Activated CD4-positive, alpha-beta T cell treated with anti-CD3 and anti-CD28 coated beads, Interleukin-2, amount 10 ng/mL, durations not matched to agents 24 days and 14 days (primary cell): ENCODE measurements at regions not wholly inside any gene's neighbourhood (a gene's known extent, or its start where the extent isn't known, plus 50 kb on each side); places are given as distances from the start of the nearest gene placed in this dataset.

Experiments used
- DNase-seq: peaks from one replicate; pipeline ENCODE4 v3.0.0; 2022
- H3K27ac Mint-ChIP-seq: one replicate; pipeline ENCODE4 v1.8.0; 2022; ENCODE audit warnings: mild to moderate bottlenecking, mixed read lengths
- H3K27me3 Mint-ChIP-seq: one replicate; pipeline ENCODE4 v1.8.0; 2022; ENCODE audit warnings: mixed read lengths
- H3K36me3 Mint-ChIP-seq: one replicate; pipeline ENCODE4 v1.8.0; 2022; ENCODE audit warnings: low read depth, mild to moderate bottlenecking, mixed read lengths
- H3K4me1 Mint-ChIP-seq: one replicate; pipeline ENCODE4 v1.8.0; 2021; ENCODE audit warnings: mixed read lengths
- H3K4me3 Mint-ChIP-seq: one replicate; pipeline ENCODE4 v1.8.0; 2022; ENCODE audit warnings: mild to moderate bottlenecking, moderate library complexity, mixed read lengths
- H3K9me3 Mint-ChIP-seq: one replicate; pipeline ENCODE4 v1.8.0; 2021; ENCODE audit warnings: mixed read lengths
- intact Hi-C: fragments of 100-400 bp; cut with micrococcal nuclease; formaldehyde crosslinking; loops from one replicate; pipeline ENCODE4 v1.15.1; 2023

- Mint-ChIP-seq H3K4me3 (no peak overlapping the region), H3K27ac (no peak overlapping the region), H3K9me3 (no peaks in the 10 kb centered on the region), H3K4me1 (peaks cover 18% of the 10 kb centered on the region), H3K36me3 (no peaks in the 10 kb centered on the region), H3K27me3 (peaks cover 23% of the 10 kb centered on the region)
- intact Hi-C loops = loop anchor here (10.0 kb wide), 1 partner anchor 261 kb away; no protein-coding TSS in a partner anchor
- no peak for DNase-seq
These were observed 147.9 kb upstream of the NCOR2 start for GRCh38 chr12:124715121-124715990.

GRCh38 chr12:124713436-124714082 lies 146.1 kb upstream of the NCOR2 start:
- Mint-ChIP-seq H3K36me3 (no peaks in the 10 kb centered on the region), H3K27me3 (peaks cover 20% of the 10 kb centered on the region), H3K9me3 (no peaks in the 10 kb centered on the region), H3K27ac (peak overlapping the region; percentile 78), H3K4me1 (peaks cover 18% of the 10 kb centered on the region), H3K4me3 (peak overlapping the region; percentile 58)
- DNase-seq = peak; percentile 90
- intact Hi-C loops = loop anchor here (1.0 to 10.0 kb wide), 6 partner anchors 29 to 259 kb away; partner anchors contain the start of gene NCOR2

GRCh38 chr12:124713041-124713435 lies 145.6 kb upstream of the NCOR2 start:
- intact Hi-C loops = loop anchor here (1.0 to 10.0 kb wide), 6 partner anchors 28 to 258 kb away; partner anchors contain the start of gene NCOR2
- H3K27ac Mint-ChIP-seq = peak overlapping the region; percentile 78
- no peaks in the 10 kb centered on the region for H3K9me3 Mint-ChIP-seq
- DNase-seq = no peak
- H3K36me3 Mint-ChIP-seq = no peaks in the 10 kb centered on the region
- H3K4me1 Mint-ChIP-seq = peaks cover 18% of the 10 kb centered on the region
- peak overlapping the region; percentile 58 for H3K4me3 Mint-ChIP-seq
- H3K27me3 Mint-ChIP-seq = peaks cover 17% of the 10 kb centered on the region

GRCh38 chr12:124711344-124711743 lies 143.9 kb upstream of the NCOR2 start:
- Mint-ChIP-seq H3K27me3 (peaks cover 14% of the 10 kb centered on the region), H3K9me3 (no peaks in the 10 kb centered on the region), H3K27ac (no peak overlapping the region), H3K4me1 (peaks cover 18% of the 10 kb centered on the region), H3K36me3 (no peaks in the 10 kb centered on the region), H3K4me3 (no peak overlapping the region)
- no peak for DNase-seq
- intact Hi-C loops = loop anchor here (10.0 kb wide), 1 partner anchor 257 kb away; no protein-coding TSS in a partner anchor

- H3K4me3 Mint-ChIP-seq = no peak overlapping the region
- H3K27ac Mint-ChIP-seq = no peak overlapping the region
- no peaks in the 10 kb centered on the region for H3K36me3 Mint-ChIP-seq
- H3K27me3 Mint-ChIP-seq = peaks cover 11% of the 10 kb centered on the region
- DNase-seq = no peak
- intact Hi-C loops = loop anchor here (10.0 kb wide), 1 partner anchor 255 kb away; no protein-coding TSS in a partner anchor
- H3K4me1 Mint-ChIP-seq = peaks cover 16% of the 10 kb centered on the region
- no peaks in the 10 kb centered on the region for H3K9me3 Mint-ChIP-seq
These were observed 142.6 kb upstream of the NCOR2 start for GRCh38 chr12:124709722-124710687.

GRCh38 chr12:124707316-124707715 lies 139.9 kb upstream of the NCOR2 start:
- no peaks in the 10 kb centered on the region for H3K9me3 Mint-ChIP-seq
- H3K4me1 Mint-ChIP-seq = no peaks in the 10 kb centered on the region
- no peak overlapping the region for H3K27ac Mint-ChIP-seq
- peaks cover 19% of the 10 kb centered on the region for H3K27me3 Mint-ChIP-seq
- no peaks in the 10 kb centered on the region for H3K36me3 Mint-ChIP-seq
- no peak for DNase-seq
- no peak overlapping the region for H3K4me3 Mint-ChIP-seq
- intact Hi-C loops = no loop called here

- no peak overlapping the region for H3K4me3 Mint-ChIP-seq
- no peaks in the 10 kb centered on the region for H3K36me3 Mint-ChIP-seq
- peaks cover 17% of the 10 kb centered on the region for H3K27me3 Mint-ChIP-seq
- intact Hi-C loops = no loop called here
- no peaks in the 10 kb centered on the region for H3K4me1 Mint-ChIP-seq
- no peaks in the 10 kb centered on the region for H3K9me3 Mint-ChIP-seq
- no peak overlapping the region for H3K27ac Mint-ChIP-seq
- DNase-seq = no peak
These were observed 139.0 kb upstream of the NCOR2 start for GRCh38 chr12:124706363-124706762.

- DNase-seq = no peak
- intact Hi-C loops = no loop called here
- H3K4me1 Mint-ChIP-seq = no peaks in the 10 kb centered on the region
- H3K27ac Mint-ChIP-seq = no peak overlapping the region
- H3K9me3 Mint-ChIP-seq = no peaks in the 10 kb centered on the region
- peaks cover 13% of the 10 kb centered on the region for H3K27me3 Mint-ChIP-seq
- no peaks in the 10 kb centered on the region for H3K36me3 Mint-ChIP-seq
- no peak overlapping the region for H3K4me3 Mint-ChIP-seq
These were observed 138.2 kb upstream of the NCOR2 start for GRCh38 chr12:124705545-124706138.

GRCh38 chr12:124704619-124705018 lies 137.2 kb upstream of the NCOR2 start:
- intact Hi-C loops = no loop called here
- Mint-ChIP-seq H3K27me3 (peaks cover 13% of the 10 kb centered on the region), H3K4me1 (no peaks in the 10 kb centered on the region)

GRCh38 chr12:124703856-124704255 lies 136.4 kb upstream of the NCOR2 start:
- Mint-ChIP-seq H3K4me3 (no peak overlapping the region), H3K36me3 (no peaks in the 10 kb centered on the region), H3K27ac (no peak overlapping the region), H3K27me3 (peaks cover 17% of the 10 kb centered on the region), H3K4me1 (no peaks in the 10 kb centered on the region), H3K9me3 (no peaks in the 10 kb centered on the region)
- DNase-seq = no peak
- intact Hi-C loops = no loop called here

More at GRCh38 chr12:124704619-124705018, 137.2 kb upstream of the NCOR2 start:
- Mint-ChIP-seq H3K27ac (no peak overlapping the region), H3K36me3 (no peaks in the 10 kb centered on the region), H3K9me3 (no peaks in the 10 kb centered on the region), H3K4me3 (no peak overlapping the region)
- no peak for DNase-seq

- intact Hi-C loops = no loop called here
- Mint-ChIP-seq H3K9me3 (no peaks in the 10 kb centered on the region), H3K27ac (no peak overlapping the region), H3K4me3 (no peak overlapping the region), H3K36me3 (no peaks in the 10 kb centered on the region), H3K27me3 (peaks cover 20% of the 10 kb centered on the region), H3K4me1 (no peaks in the 10 kb centered on the region)
- no peak for DNase-seq
These were observed 135.3 kb upstream of the NCOR2 start for GRCh38 chr12:124702736-124703135.

GRCh38 chr12:124700810-124701592 lies 133.6 kb upstream of the NCOR2 start:
- intact Hi-C loops = no loop called here
- Mint-ChIP-seq H3K27ac (no peak overlapping the region), H3K4me3 (no peak overlapping the region), H3K27me3 (peaks cover 18% of the 10 kb centered on the region), H3K9me3 (no peaks in the 10 kb centered on the region), H3K4me1 (no peaks in the 10 kb centered on the region), H3K36me3 (no peaks in the 10 kb centered on the region)
- no peak for DNase-seq
